ENCODE measurements at regions not wholly inside any gene's neighbourhood (a gene's known extent, or its start where the extent isn't known, plus 50 kb on each side); places are given as distances from the start of the nearest gene placed in this dataset.

DNA sequence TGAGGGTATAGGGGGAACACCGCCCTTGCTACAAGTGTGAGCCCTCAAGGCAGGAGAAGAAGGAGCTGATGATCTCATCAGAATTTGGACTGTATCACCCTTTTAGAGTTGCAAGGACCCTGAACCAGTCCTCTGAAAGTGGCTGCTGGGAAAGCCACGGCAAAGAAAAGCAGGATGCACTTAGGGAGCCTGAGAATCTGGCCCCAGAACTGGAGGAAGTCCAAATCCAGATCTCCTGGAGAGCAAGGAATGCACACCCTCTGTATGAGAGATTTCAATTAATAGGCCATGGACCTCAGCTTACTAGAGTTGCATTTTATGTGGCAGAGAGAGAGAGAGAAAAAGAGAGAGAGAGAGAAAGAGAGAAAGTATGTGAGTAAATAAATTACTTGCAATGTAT, 662.9 kb downstream of the CCSER2 start:
- no peaks in the 10 kb centered on the region for H3K9me3 ChIP-seq
- ATAC-seq (no peak), DNase-seq (no peak)
- H3K27me3 ChIP-seq, result peaks cover 0 to 4% (median 0%) of the 10 kb centered on the region in 7 donors
- no peaks in the 10 kb centered on the region for H3K4me1 ChIP-seq
- WGBS, 2 donors, result 38 to 46% methylated on average over 2 of the region's 2 CpGs
- intact Hi-C loops (cut with DNase I), result no loop called here
- TF ChIP-seq, protein P1, sequence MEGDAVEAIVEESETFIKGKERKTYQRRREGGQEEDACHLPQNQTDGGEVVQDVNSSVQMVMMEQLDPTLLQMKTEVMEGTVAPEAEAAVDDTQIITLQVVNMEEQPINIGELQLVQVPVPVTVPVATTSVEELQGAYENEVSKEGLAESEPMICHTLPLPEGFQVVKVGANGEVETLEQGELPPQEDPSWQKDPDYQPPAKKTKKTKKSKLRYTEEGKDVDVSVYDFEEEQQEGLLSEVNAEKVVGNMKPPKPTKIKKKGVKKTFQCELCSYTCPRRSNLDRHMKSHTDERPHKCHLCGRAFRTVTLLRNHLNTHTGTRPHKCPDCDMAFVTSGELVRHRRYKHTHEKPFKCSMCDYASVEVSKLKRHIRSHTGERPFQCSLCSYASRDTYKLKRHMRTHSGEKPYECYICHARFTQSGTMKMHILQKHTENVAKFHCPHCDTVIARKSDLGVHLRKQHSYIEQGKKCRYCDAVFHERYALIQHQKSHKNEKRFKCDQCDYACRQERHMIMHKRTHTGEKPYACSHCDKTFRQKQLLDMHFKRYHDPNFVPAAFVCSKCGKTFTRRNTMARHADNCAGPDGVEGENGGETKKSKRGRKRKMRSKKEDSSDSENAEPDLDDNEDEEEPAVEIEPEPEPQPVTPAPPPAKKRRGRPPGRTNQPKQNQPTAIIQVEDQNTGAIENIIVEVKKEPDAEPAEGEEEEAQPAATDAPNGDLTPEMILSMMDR (IDR thresholded peaks at IDR 0.05), result no peak
- no peak overlapping the region for H3K4me3 ChIP-seq
- no peak overlapping the region for H3K27ac ChIP-seq
- H3K36me3 ChIP-seq, result no peaks in the 10 kb centered on the region

DNA sequence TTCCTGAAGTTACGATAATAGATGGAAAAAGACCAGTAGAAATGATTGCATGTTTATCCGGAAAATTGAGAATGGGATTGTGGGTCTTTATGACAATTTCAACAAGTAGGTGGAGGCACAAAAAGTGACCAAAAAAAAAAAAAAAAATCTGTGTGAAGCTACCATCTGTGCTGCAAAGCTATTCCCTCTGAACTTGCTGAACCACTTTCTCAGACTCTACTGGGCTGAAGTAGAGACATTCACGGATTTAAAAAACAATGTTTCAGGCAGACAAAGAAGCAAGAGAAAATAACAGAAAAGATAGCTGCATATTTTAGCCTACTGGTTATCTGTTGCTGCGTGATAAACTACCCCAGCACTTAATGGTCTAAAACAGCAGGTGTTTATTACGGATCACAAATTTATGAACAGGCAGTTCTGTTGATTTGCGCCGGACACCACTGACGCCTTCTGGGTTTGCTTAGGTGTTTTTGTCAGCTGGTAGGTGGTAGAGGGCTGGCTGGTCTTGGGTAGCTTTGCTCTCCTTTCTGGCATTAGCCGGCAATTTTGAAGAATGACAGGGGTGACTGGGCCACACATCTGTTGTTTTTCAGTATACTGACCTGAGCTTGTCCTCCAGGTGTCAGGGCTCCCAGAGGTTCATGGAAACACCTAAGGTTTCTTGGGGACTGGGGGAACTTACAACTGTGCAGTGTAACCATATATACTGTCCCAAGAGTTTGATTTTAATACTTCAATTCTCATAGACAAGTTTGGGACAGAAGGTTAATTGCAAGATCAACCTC, 665.1 kb downstream of the CCSER2 start:
- intact Hi-C loops (cut with DNase I), result no loop called here
- no peaks in the 10 kb centered on the region for H3K36me3 ChIP-seq
- TF ChIP-seq, protein P1 (IDR thresholded peaks at IDR 0.05), result no peak
- no peaks in the 10 kb centered on the region for H3K4me1 ChIP-seq
- H3K27ac ChIP-seq, result no peak overlapping the region
- peaks cover 0 to 4% (median 0%) of the 10 kb centered on the region in 7 donors for H3K27me3 ChIP-seq
- H3K4me3 ChIP-seq, result no peak overlapping the region
- H3K9me3 ChIP-seq, result no peaks in the 10 kb centered on the region
- 83 to 90% methylated on average over 9 of the region's 9 CpGs for WGBS, 2 donors
- no peak for DNase-seq
- no peak for ATAC-seq

DNA sequence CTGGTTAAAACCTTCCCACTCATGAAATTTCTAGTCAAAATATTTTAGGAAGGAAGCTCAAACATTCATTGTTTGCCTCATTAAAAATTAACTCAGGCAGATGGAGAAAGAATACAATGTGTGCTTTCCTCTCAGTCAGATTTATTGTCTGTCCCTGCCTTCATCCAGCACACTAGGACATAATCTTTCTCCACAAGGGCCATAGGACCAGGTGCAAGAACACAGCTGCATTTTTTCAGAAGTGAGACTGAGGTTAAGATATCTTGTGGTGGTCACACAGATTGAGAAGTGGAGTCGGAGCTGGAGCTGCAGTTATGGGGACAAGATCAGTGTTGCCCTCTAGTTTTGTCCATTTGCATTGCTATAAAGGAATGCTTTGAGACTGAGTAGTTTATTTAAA, 666.3 kb downstream of the CCSER2 start:
- H3K27me3 ChIP-seq, result peaks cover 0 to 4% (median 0%) of the 10 kb centered on the region in 7 donors
- ATAC-seq, result no peak
- no peak overlapping the region for H3K27ac ChIP-seq
- H3K9me3 ChIP-seq, result no peaks in the 10 kb centered on the region
- TF ChIP-seq, protein P1 (IDR thresholded peaks at IDR 0.05), result no peak
- H3K4me1 ChIP-seq, result no peaks in the 10 kb centered on the region
- H3K4me3 ChIP-seq, result no peak overlapping the region
- no peak for DNase-seq
- 74% methylated on average over 1 of the region's 1 CpG for WGBS, 2 donors
- intact Hi-C loops (cut with DNase I), result no loop called here
- H3K36me3 ChIP-seq, result no peaks in the 10 kb centered on the region

DNA sequence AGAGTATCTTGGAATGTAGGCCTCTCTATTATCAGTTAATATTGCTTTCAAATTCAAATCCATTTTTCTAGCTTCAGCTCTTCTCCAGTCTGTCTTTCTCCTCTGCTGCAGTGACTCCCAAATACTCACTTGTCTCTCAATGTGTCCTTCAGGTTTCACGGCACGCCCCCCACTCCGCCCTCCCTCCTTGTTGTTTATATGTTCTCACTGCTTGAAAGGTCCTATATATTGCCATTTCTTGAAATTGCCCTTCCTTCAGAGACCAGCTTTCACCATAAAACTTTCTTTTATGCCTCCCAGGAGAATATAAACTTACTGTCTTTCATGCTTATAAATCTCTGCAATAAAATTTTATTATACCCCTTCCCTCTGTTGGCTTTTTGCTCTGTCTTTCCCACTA, 668.2 kb downstream of the CCSER2 start:
- Histone ChIP-seq H3K9me3 (no peaks in the 10 kb centered on the region), H3K27ac (no peak overlapping the region), H3K4me3 (no peak overlapping the region), H3K27me3 (peaks cover 0 to 3% (median 0%) of the 10 kb centered on the region in 7 donors), H3K4me1 (no peaks in the 10 kb centered on the region), H3K36me3 (no peaks in the 10 kb centered on the region)
- 87 to 91% methylated on average over 3 of the region's 3 CpGs for WGBS, 2 donors
- intact Hi-C loops (cut with DNase I), result no loop called here
- TF ChIP-seq, protein P1 (IDR thresholded peaks at IDR 0.05), result no peak
- ATAC-seq (no peak), DNase-seq (no peak)
